H9 (cell line): ENCODE measurements at regions not wholly inside any gene's neighbourhood (a gene's known extent, or its start where the extent isn't known, plus 50 kb on each side); places are given as distances from the start of the nearest gene placed in this dataset.

Experiments
- DNase-seq: peaks from one replicate; pipeline ENCODE4 v3.0.0-alpha.2; 2017
- H2AFZ ChIP-seq: one replicate; pipeline ENCODE4 v1.6.1; 2013; ENCODE audit warnings: mild to moderate bottlenecking, low read length, control low read depth, moderate library complexity
- H2AK5ac ChIP-seq: 2 replicates; pipeline ENCODE4 v1.6.1; 2013; ENCODE audit warnings: low read length, control low read depth, mixed read lengths; ENCODE audit not compliant: insufficient read length
- H2BK120ac ChIP-seq: one replicate; pipeline ENCODE4 v1.6.1; 2013; ENCODE audit warnings: low read depth, mild to moderate bottlenecking, low read length, control low read depth, inconsistent platforms; ENCODE audit not compliant: poor library complexity, severe bottlenecking
- H2BK12ac ChIP-seq: 2 replicates; pipeline ENCODE4 v1.6.1; 2013; ENCODE audit warnings: low read length, control low read depth, mixed read lengths, low read depth; ENCODE audit not compliant: insufficient read length
- H2BK15ac ChIP-seq: 2 replicates; pipeline ENCODE4 v1.6.1; 2013; ENCODE audit warnings: low read depth, low read length, control low read depth
- H2BK20ac ChIP-seq: one replicate; pipeline ENCODE4 v1.6.1; 2013; ENCODE audit warnings: low read depth, mild to moderate bottlenecking, low read length, control low read depth, inconsistent platforms; ENCODE audit not compliant: poor library complexity, severe bottlenecking
- H2BK5ac ChIP-seq: 2 replicates; pipeline ENCODE4 v1.6.1; 2013; ENCODE audit warnings: low read length, control low read depth, mixed read lengths; ENCODE audit not compliant: insufficient read length
- H3K14ac ChIP-seq: 2 replicates; pipeline ENCODE4 v1.6.1; 2013; ENCODE audit warnings: low read length, control low read depth; ENCODE audit not compliant: insufficient read depth
- H3K18ac ChIP-seq: 2 replicates; pipeline ENCODE4 v1.6.1; 2013; ENCODE audit warnings: low read depth, mild to moderate bottlenecking, mixed read lengths, low read length, control low read depth; ENCODE audit not compliant: insufficient read length
- H3K23ac ChIP-seq: 2 replicates; pipeline ENCODE4 v1.6.1; 2013; ENCODE audit warnings: low read length, control low read depth, mixed read lengths, low read depth; ENCODE audit not compliant: insufficient read length
- H3K23me2 ChIP-seq: 2 replicates; pipeline ENCODE4 v1.6.1; 2013; ENCODE audit warnings: low read depth, mild to moderate bottlenecking, mixed read lengths, low read length, control low read depth; ENCODE audit not compliant: insufficient read length, poor library complexity, severe bottlenecking
- H3K27ac ChIP-seq: 2 replicates; pipeline ENCODE4 v1.5.1; 2013; ENCODE audit warnings: low read length, control low read depth, mixed read lengths, low read depth; ENCODE audit not compliant: insufficient read length
- H3K27me3 ChIP-seq: 2 replicates; pipeline ENCODE4 v1.6.1; 2013; ENCODE audit warnings: low read length, control low read depth, inconsistent platforms; ENCODE audit not compliant: insufficient read depth
- H3K4ac ChIP-seq: 2 replicates; pipeline ENCODE4 v1.6.1; 2013; ENCODE audit warnings: low read depth, mild to moderate bottlenecking, control low read depth, inconsistent platforms, low read length, moderate library complexity
- H3K4me1 ChIP-seq: 2 replicates; pipeline ENCODE4 v1.6.1; 2013; ENCODE audit warnings: low read length, control low read depth, inconsistent platforms; ENCODE audit not compliant: insufficient read depth
- H3K4me2 ChIP-seq: 2 replicates; pipeline ENCODE4 v1.6.1; 2013; ENCODE audit warnings: low read length, control low read depth, mixed read lengths; ENCODE audit not compliant: insufficient read length, insufficient read depth
- H3K56ac ChIP-seq: 2 replicates; pipeline ENCODE4 v1.6.1; 2013; ENCODE audit warnings: low read depth, mild to moderate bottlenecking, mixed read lengths, low read length, control low read depth; ENCODE audit not compliant: insufficient read length
- H3K79me1 ChIP-seq: 2 replicates; pipeline ENCODE4 v1.6.1; 2013; ENCODE audit warnings: low read depth, mild to moderate bottlenecking, moderate library complexity, low read length, control low read depth, inconsistent platforms; ENCODE audit not compliant: insufficient read depth, poor library complexity, severe bottlenecking
- H3K79me2 ChIP-seq: 2 replicates; pipeline ENCODE4 v1.6.1; 2013; ENCODE audit warnings: low read length, control low read depth, inconsistent platforms; ENCODE audit not compliant: insufficient read depth
- H3K9ac ChIP-seq: 2 replicates; pipeline ENCODE4 v1.6.1; 2013; ENCODE audit warnings: low read length, control low read depth, mixed read lengths; ENCODE audit not compliant: insufficient read length; ENCODE audit errors: extremely low read depth
- H3K9me3 ChIP-seq: one replicate; pipeline ENCODE4 v1.6.1; 2013; ENCODE audit warnings: low read depth, low read length, inconsistent platforms; ENCODE audit not compliant: control insufficient read depth
- H3T11ph ChIP-seq: one replicate; pipeline ENCODE4 v1.6.1; 2013; ENCODE audit warnings: mild to moderate bottlenecking, low read length, control low read depth, inconsistent platforms
- H4K20me1 ChIP-seq: one replicate; pipeline ENCODE4 v1.6.1; 2013; ENCODE audit not compliant: control insufficient read depth, insufficient read length, insufficient read depth
- H4K5ac ChIP-seq: 2 replicates; pipeline ENCODE4 v1.6.1; 2013; ENCODE audit warnings: low read depth, mild to moderate bottlenecking, mixed read lengths, low read length, control low read depth; ENCODE audit not compliant: insufficient read length
- H4K8ac ChIP-seq: replicated peaks from 2 replicates; pipeline ENCODE4 v1.6.1; 2013; ENCODE audit warnings: low read length, control low read depth, mixed read lengths, low read depth; ENCODE audit not compliant: insufficient read length
- H4K91ac ChIP-seq: 2 replicates; pipeline ENCODE4 v1.6.1; 2013; ENCODE audit warnings: low read depth, mild to moderate bottlenecking, moderate library complexity, mixed read lengths, low read length, control low read depth; ENCODE audit not compliant: insufficient read length
- H3K27ac Mint-ChIP-seq, 3 experiments: 2 replicates in 2 of 3; 3 replicates in 1 of 3; pipeline ENCODE4 v1.8.0; 2020 to 2021; ENCODE audit warnings: mixed read lengths in 3 of 3, mild to moderate bottlenecking in 1 of 3, moderate library complexity in 1 of 3
- H3K27me3 Mint-ChIP-seq: 2 replicates; pipeline ENCODE4 v1.8.0; 2021; ENCODE audit warnings: low read depth, mild to moderate bottlenecking, moderate library complexity, mixed read lengths
- H3K36me3 Mint-ChIP-seq, 3 experiments: 2 replicates in 2 of 3; 3 replicates in 1 of 3; pipeline ENCODE4 v1.8.0; 2020 to 2021; ENCODE audit warnings: low read depth in 3 of 3, mixed read lengths in 3 of 3; ENCODE audit not compliant: insufficient read depth in 1 of 3
- H3K4me1 Mint-ChIP-seq, 2 experiments: 2 replicates each; pipeline ENCODE4 v1.8.0; 2020; ENCODE audit warnings: mixed read lengths in 2 of 2
- H3K4me3 Mint-ChIP-seq, 2 experiments: 2 replicates in 1 of 2; 3 replicates in 1 of 2; pipeline ENCODE4 v1.8.0; 2020 to 2021; ENCODE audit warnings: mild to moderate bottlenecking in 2 of 2, mixed read lengths in 2 of 2, moderate library complexity in 1 of 2
- H3K9me3 Mint-ChIP-seq, 2 experiments: 2 replicates in 1 of 2; 3 replicates in 1 of 2; pipeline ENCODE4 v1.8.0; 2020; ENCODE audit warnings: mild to moderate bottlenecking in 2 of 2, mixed read lengths in 2 of 2, moderate library complexity in 1 of 2
- WGBS: extraction: QIAGEN DNeasy Blood & Tissue Kit; methylation state at CpG from one replicate; pipeline ENCODE4 v1.1.7; 2013; ENCODE audit warnings: missing lambda C conversion rate, low lambda C conversion rate, mixed read lengths; ENCODE audit not compliant: insufficient read length; ENCODE audit errors: extremely low coverage; 5-methylcytosine and 5-hydroxymethylcytosine counted together
- TF ChIP-seq, protein P1 (sequence below): fragments of 200-600 bp; sonication (generic); conservative IDR thresholded peaks from 3 replicates; pipeline ENCODE4 v1.8.0; 2021; ENCODE audit warnings: antibody characterized with exemption, mild to moderate bottlenecking

DNA sequence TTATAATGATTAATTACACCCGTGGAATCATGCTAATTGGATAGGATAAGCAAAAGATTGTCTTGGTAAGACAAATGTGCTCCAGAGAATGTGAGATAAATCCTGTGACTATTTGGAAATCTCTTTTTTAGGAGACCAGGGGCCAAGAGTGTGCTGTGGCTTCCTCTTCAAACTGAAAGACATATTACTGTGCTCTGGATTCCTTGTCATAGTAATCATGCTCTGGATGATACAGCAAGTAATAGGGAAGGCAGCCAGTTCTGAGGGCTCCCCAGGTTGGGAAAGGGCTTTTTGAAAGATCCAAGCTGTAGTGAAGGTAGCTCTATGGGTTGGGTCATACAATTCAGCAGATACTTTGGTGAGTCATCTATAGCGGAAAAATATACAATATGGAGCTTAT is 600.5 kb downstream of the PCDH18 start:
- Histone ChIP-seq H3K27me3 (no peaks in the 10 kb centered on the region), H2BK12ac (no peak overlapping the region), H2AK5ac (no peak overlapping the region), H2BK15ac (no peak overlapping the region), H3K27ac (no peak overlapping the region), H3K18ac (no peak overlapping the region), H3K79me1 (no peaks in the 10 kb centered on the region), H4K8ac (no peak overlapping the region), H2BK120ac (no peak overlapping the region), H4K91ac (no peak overlapping the region), H2BK20ac (no peak overlapping the region), H3K23ac (no peak overlapping the region), H4K20me1 (no peaks in the 10 kb centered on the region), H3K56ac (no peak overlapping the region), H3K4me1 (no peaks in the 10 kb centered on the region), H4K5ac (no peak overlapping the region), H3K79me2 (no peaks in the 10 kb centered on the region), H3T11ph (no peak overlapping the region), H2BK5ac (no peak overlapping the region), H2AFZ (no peak overlapping the region), H3K9me3 (no peaks in the 10 kb centered on the region), H3K23me2 (no peaks in the 10 kb centered on the region), H3K4ac (no peak overlapping the region), H3K9ac (no peak overlapping the region), H3K4me2 (no peak overlapping the region), H3K14ac (no peak overlapping the region)
- Mint-ChIP-seq H3K4me1 (no peaks in the 10 kb centered on the region), H3K36me3 (peaks cover 7 to 15% (median 13%) of the 10 kb centered on the region in 3 experiments; a peak in 6 of 7 replicates), H3K4me3 (no peak overlapping the region), H3K9me3 (peaks cover 4 to 8% of the 10 kb centered on the region in 2 experiments), H3K27me3 (no peaks in the 10 kb centered on the region), H3K27ac (no peak overlapping the region)
- no CpG with 5 or more reads among the region's 2 CpGs for WGBS
- TF ChIP-seq, protein P1, sequence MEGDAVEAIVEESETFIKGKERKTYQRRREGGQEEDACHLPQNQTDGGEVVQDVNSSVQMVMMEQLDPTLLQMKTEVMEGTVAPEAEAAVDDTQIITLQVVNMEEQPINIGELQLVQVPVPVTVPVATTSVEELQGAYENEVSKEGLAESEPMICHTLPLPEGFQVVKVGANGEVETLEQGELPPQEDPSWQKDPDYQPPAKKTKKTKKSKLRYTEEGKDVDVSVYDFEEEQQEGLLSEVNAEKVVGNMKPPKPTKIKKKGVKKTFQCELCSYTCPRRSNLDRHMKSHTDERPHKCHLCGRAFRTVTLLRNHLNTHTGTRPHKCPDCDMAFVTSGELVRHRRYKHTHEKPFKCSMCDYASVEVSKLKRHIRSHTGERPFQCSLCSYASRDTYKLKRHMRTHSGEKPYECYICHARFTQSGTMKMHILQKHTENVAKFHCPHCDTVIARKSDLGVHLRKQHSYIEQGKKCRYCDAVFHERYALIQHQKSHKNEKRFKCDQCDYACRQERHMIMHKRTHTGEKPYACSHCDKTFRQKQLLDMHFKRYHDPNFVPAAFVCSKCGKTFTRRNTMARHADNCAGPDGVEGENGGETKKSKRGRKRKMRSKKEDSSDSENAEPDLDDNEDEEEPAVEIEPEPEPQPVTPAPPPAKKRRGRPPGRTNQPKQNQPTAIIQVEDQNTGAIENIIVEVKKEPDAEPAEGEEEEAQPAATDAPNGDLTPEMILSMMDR = no peak
- DNase-seq = no peak
